Stimulated activated CD4-positive, alpha-beta T cell treated with anti-CD3 and anti-CD28 coated beads, Interleukin-4, amount 100 ng/mL, for 48 hours (primary cell): ENCODE measurements at regions not wholly inside any gene's neighbourhood (a gene's known extent, or its start where the extent isn't known, plus 50 kb on each side); places are given as distances from the start of the nearest gene placed in this dataset.

Experiments
- DNase-seq, 2 donors: peaks; one replicate each; pipeline ENCODE4 v3.0.0-alpha.2; 2020; ENCODE audit warnings: low read depth in 2 of 2

- no peak for DNase-seq
Observed at GRCh38 chr9:107732781-107733522, 243.4 kb upstream of the KLF4 start.

GRCh38 chr9:107731115-107731762, 241.7 kb upstream of the KLF4 start:
- no peak for DNase-seq

GRCh38 chr9:107730666-107731065, 241.1 kb upstream of the KLF4 start:
- DNase-seq: no peak

- DNase-seq: no peak
Observed at GRCh38 chr9:107727086-107727780, 237.7 kb upstream of the KLF4 start.

- no peak for DNase-seq
Observed at GRCh38 chr9:107723015-107723414, 233.4 kb upstream of the KLF4 start.

GRCh38 chr9:107721705-107722245, 232.2 kb upstream of the KLF4 start:
- DNase-seq: no peak

- no peak for DNase-seq
Observed at GRCh38 chr9:107720501-107720900, 230.9 kb upstream of the KLF4 start.

- no peak for DNase-seq
Observed at GRCh38 chr9:107717529-107718314, 228.2 kb upstream of the KLF4 start.

GRCh38 chr9:107715740-107716139, 226.2 kb upstream of the KLF4 start:
- no peak for DNase-seq

GRCh38 chr9:107713470-107713869, 223.9 kb upstream of the KLF4 start:
- DNase-seq: no peak

GRCh38 chr9:107712390-107712789, 222.8 kb upstream of the KLF4 start:
- no peak for DNase-seq

GRCh38 chr9:107711542-107711941, 222.0 kb upstream of the KLF4 start:
- DNase-seq: no peak

- DNase-seq: no peak
Observed at GRCh38 chr9:107710953-107711352, 221.4 kb upstream of the KLF4 start.

GRCh38 chr9:107710546-107710945, 221.0 kb upstream of the KLF4 start:
- DNase-seq: no peak

GRCh38 chr9:107708791-107709190, 219.2 kb upstream of the KLF4 start:
- DNase-seq: no peak

- DNase-seq: no peak
Observed at GRCh38 chr9:107707915-107708441, 218.4 kb upstream of the KLF4 start.

- no peak for DNase-seq
Observed at GRCh38 chr9:107707428-107707837, 217.9 kb upstream of the KLF4 start.

GRCh38 chr9:107706701-107707427, 217.3 kb upstream of the KLF4 start:
- no peak for DNase-seq

- no peak for DNase-seq
Observed at GRCh38 chr9:107705521-107705920, 216.0 kb upstream of the KLF4 start.

- DNase-seq: no peak
Observed at GRCh38 chr9:107704774-107705173, 215.2 kb upstream of the KLF4 start.

- no peak for DNase-seq
Observed at GRCh38 chr9:107703651-107704050, 214.1 kb upstream of the KLF4 start.
